Peyer's patch (tissue), 4 donors: ENCODE measurements at regions not wholly inside any gene's neighbourhood (a gene's known extent, or its start where the extent isn't known, plus 50 kb on each side); places are given as distances from the start of the nearest gene placed in this dataset.

ENCODE experiments used
- DNase-seq, 3 donors: peaks; one replicate each; pipeline ENCODE4 v3.0.0-alpha.2; 2017 to 2019
- H3K27ac ChIP-seq, 4 donors: fragments of 200-600 bp; sonication (generic); one replicate each; pipeline ENCODE4 v1.5.1; 2016 to 2019
- H3K27me3 ChIP-seq, 2 donors: fragments of 200-600 bp; sonication (generic); one replicate each; pipeline ENCODE4 v1.5.1; 2019
- H3K36me3 ChIP-seq, 3 donors: fragments of 200-600 bp; sonication (generic); one replicate each; pipeline ENCODE4 v1.5.1; 2016 to 2019
- H3K4me1 ChIP-seq, 4 donors: fragments of 200-600 bp; sonication (generic); one replicate each; pipeline ENCODE4 v1.5.1; 2016 to 2019
- H3K4me3 ChIP-seq, 4 donors: fragments of 200-600 bp; sonication (generic); 1 replicate in 3 of 4; 2 replicates in 1 of 4; pipeline ENCODE4 v1.5.1; 2016 to 2019; ENCODE audit warnings: mild to moderate bottlenecking in 1 of 4
- H3K9me3 ChIP-seq, 4 donors: fragments of 200-600 bp; sonication (generic); one replicate each; pipeline ENCODE4 v1.5.1; 2016 to 2019; ENCODE audit warnings: mild to moderate bottlenecking in 1 of 4
- CTCF ChIP-seq, 6 experiments: fragments of 450-650 bp in 4 of 6; fragments of 200-600 bp in 2 of 6; sonication (generic) in 1 of 6; IDR thresholded peaks; one replicate each; pipeline ENCODE4 v1.5.1; 2017 to 2019; ENCODE audit warnings: antibody characterized with exemption in 6 of 6, mild to moderate bottlenecking in 3 of 6, moderate library complexity in 1 of 6
- POLR2A ChIP-seq, 2 donors: fragments of 450-650 bp; IDR thresholded peaks; one replicate each; pipeline ENCODE4 v1.5.1; 2017; ENCODE audit warnings: antibody characterized with exemption in 2 of 2, mild to moderate bottlenecking in 2 of 2, moderate library complexity in 2 of 2

- H3K36me3 ChIP-seq = no peaks in the 10 kb centered on the region
- no peak overlapping the region for H3K4me3 ChIP-seq
- no peaks in the 10 kb centered on the region for H3K4me1 ChIP-seq
- no peaks in the 10 kb centered on the region for H3K27me3 ChIP-seq
- H3K27ac ChIP-seq = no peak overlapping the region
- TF ChIP-seq CTCF (IDR thresholded peaks at IDR 0.05) (no peak), POLR2A (IDR thresholded peaks at IDR 0.05) (no peak)
- no peaks in the 10 kb centered on the region for H3K9me3 ChIP-seq
- DNase-seq = no peak
Measured at GRCh38 chr2:11100130-11100529, 55.1 kb upstream of the SLC66A3 start.

GRCh38 chr2:11100976-11101375 lies 54.3 kb upstream of the SLC66A3 start:
- no peaks in the 10 kb centered on the region for H3K4me1 ChIP-seq
- no peak for DNase-seq
- H3K27me3 ChIP-seq = no peaks in the 10 kb centered on the region
- no peaks in the 10 kb centered on the region for H3K9me3 ChIP-seq
- H3K4me3 ChIP-seq = no peak overlapping the region
- H3K27ac ChIP-seq = no peak overlapping the region
- no peaks in the 10 kb centered on the region for H3K36me3 ChIP-seq
- TF ChIP-seq CTCF (IDR thresholded peaks at IDR 0.05) = no peak
- TF ChIP-seq POLR2A (IDR thresholded peaks at IDR 0.05) = no peak

GRCh38 chr2:11101430-11101829 lies 53.8 kb upstream of the SLC66A3 start:
- Histone ChIP-seq H3K4me1 (no peaks in the 10 kb centered on the region), H3K27ac (no peak overlapping the region), H3K9me3 (no peaks in the 10 kb centered on the region), H3K4me3 (no peak overlapping the region), H3K36me3 (no peaks in the 10 kb centered on the region), H3K27me3 (no peaks in the 10 kb centered on the region)
- TF ChIP-seq CTCF (IDR thresholded peaks at IDR 0.05) (no peak), POLR2A (IDR thresholded peaks at IDR 0.05) (no peak)
- no peak for DNase-seq

- no peak overlapping the region for H3K27ac ChIP-seq
- no peaks in the 10 kb centered on the region for H3K9me3 ChIP-seq
- no peak for TF ChIP-seq CTCF (IDR thresholded peaks at IDR 0.05)
- no peak for TF ChIP-seq POLR2A (IDR thresholded peaks at IDR 0.05)
- H3K4me3 ChIP-seq = no peak overlapping the region
- H3K4me1 ChIP-seq = no peaks in the 10 kb centered on the region
- no peaks in the 10 kb centered on the region for H3K36me3 ChIP-seq
- DNase-seq = no peak
- H3K27me3 ChIP-seq = no peaks in the 10 kb centered on the region
Measured at GRCh38 chr2:11102466-11102865, 52.8 kb upstream of the SLC66A3 start.

GRCh38 chr2:11102956-11103860 lies 52.1 kb upstream of the SLC66A3 start:
- Histone ChIP-seq H3K27me3 (no peaks in the 10 kb centered on the region), H3K4me1 (no peaks in the 10 kb centered on the region), H3K36me3 (no peaks in the 10 kb centered on the region), H3K27ac (peak overlapping the region in 1 of 4 donors; percentile 38), H3K4me3 (no peak overlapping the region), H3K9me3 (no peaks in the 10 kb centered on the region)
- no peak for DNase-seq
- TF ChIP-seq CTCF (IDR thresholded peaks at IDR 0.05) (no peak), POLR2A (IDR thresholded peaks at IDR 0.05) (no peak)
